Body of pancreas (tissue), 4 donors: ENCODE measurements at regions not wholly inside any gene's neighbourhood (a gene's known extent, or its start where the extent isn't known, plus 50 kb on each side); places are given as distances from the start of the nearest gene placed in this dataset.

ENCODE experiments used
- ATAC-seq: fragments of 150-250 bp; one replicate; pipeline ENCODE4 v1.9.1; 2016
- DNase-seq, 4 donors: peaks; one replicate each; pipeline ENCODE4 v3.0.0-alpha.2; 2019
- H3K27ac ChIP-seq, 4 donors: fragments of 200-600 bp; sonication (generic); 1 replicate in 3 of 4; 2 replicates in 1 of 4; pipeline versions ENCODE4 v1.5.1 to v1.6.1; 2016 to 2019; ENCODE audit warnings: mild to moderate bottlenecking in 1 of 4, mixed read lengths in 1 of 4, moderate library complexity in 1 of 4
- H3K27me3 ChIP-seq, 2 donors: fragments of 200-600 bp; sonication (generic); one replicate each; pipeline ENCODE4 v1.6.0; 2016; ENCODE audit warnings: mild to moderate bottlenecking in 1 of 2
- H3K36me3 ChIP-seq, 2 donors: fragments of 200-600 bp; sonication (generic); replicated peaks in 1 of 2; 2 replicates each; pipeline ENCODE4 v1.5.1; 2016; ENCODE audit warnings: low read depth in 2 of 2; ENCODE audit not compliant: insufficient read depth in 1 of 2
- H3K4me1 ChIP-seq: fragments of 200-600 bp; sonication (generic); one replicate; pipeline ENCODE4 v1.6.0; 2016
- H3K4me3 ChIP-seq, 2 donors: fragments of 200-600 bp; sonication (generic); 1 replicate in 1 of 2; 2 replicates in 1 of 2; pipeline ENCODE4 v1.5.1; 2016 to 2019
- H3K9me3 ChIP-seq, 3 donors: fragments of 200-600 bp; sonication (generic); 1 replicate in 2 of 3; 2 replicates in 1 of 3; pipeline ENCODE4 v1.5.1; 2016
- CTCF ChIP-seq, 7 experiments: fragments of 450-650 bp in 4 of 7; fragments of 200-600 bp in 3 of 7; sonication (generic) in 3 of 7; IDR thresholded peaks; one replicate each; pipeline ENCODE4 v1.5.1; 2016 to 2019; ENCODE audit warnings: antibody characterized with exemption in 7 of 7
- POLR2A ChIP-seq, 3 donors: fragments of 450-650 bp; IDR thresholded peaks; one replicate each; pipeline ENCODE4 v1.6.1; 2016; ENCODE audit warnings: antibody characterized with exemption in 3 of 3, mild to moderate bottlenecking in 2 of 3
- WGBS, 2 donors: methylation state at CpG; one replicate each; pipeline ENCODE4 v1.1.5; 2017; 5-methylcytosine and 5-hydroxymethylcytosine counted together
- intact Hi-C: fragments of 100-400 bp; cut with DNase I; formaldehyde crosslinking; loops from one replicate; pipeline ENCODE4 v1.15.1; 2023

- ATAC-seq, result no peak
- DNase-seq, result no peak
- WGBS, 2 donors, result 76% methylated on average over 2 of the region's 2 CpGs
- intact Hi-C loops, result no loop called here
- Histone ChIP-seq H3K4me3 (no peak overlapping the region), H3K4me1 (no peaks in the 10 kb centered on the region), H3K27me3 (no peaks in the 10 kb centered on the region), H3K27ac (no peak overlapping the region), H3K36me3 (no peaks in the 10 kb centered on the region), H3K9me3 (no peaks in the 10 kb centered on the region)
- TF ChIP-seq POLR2A (IDR thresholded peaks at IDR 0.05), result no peak
- TF ChIP-seq CTCF (IDR thresholded peaks at IDR 0.05), result no peak
These were observed 216.5 kb downstream of the C12orf50 start for GRCh38 chr12:87812681-87813080.

- 70 to 75% methylated on average over 1 of the region's 1 CpG for WGBS, 2 donors
- no peaks in the 10 kb centered on the region for H3K4me1 ChIP-seq
- DNase-seq (no peak), ATAC-seq (no peak)
- H3K27ac ChIP-seq, result no peak overlapping the region
- no peaks in the 10 kb centered on the region for H3K9me3 ChIP-seq
- H3K36me3 ChIP-seq, result no peaks in the 10 kb centered on the region
- no peaks in the 10 kb centered on the region for H3K27me3 ChIP-seq
- TF ChIP-seq CTCF (IDR thresholded peaks at IDR 0.05) (no peak), POLR2A (IDR thresholded peaks at IDR 0.05) (no peak)
- H3K4me3 ChIP-seq, result no peak overlapping the region
- intact Hi-C loops, result no loop called here
These were observed 217.2 kb downstream of the C12orf50 start for GRCh38 chr12:87812030-87812429.

- no peak overlapping the region for H3K27ac ChIP-seq
- no peak for DNase-seq
- ATAC-seq, result no peak
- no peak overlapping the region for H3K4me3 ChIP-seq
- intact Hi-C loops, result no loop called here
- H3K36me3 ChIP-seq, result no peaks in the 10 kb centered on the region
- H3K9me3 ChIP-seq, result no peaks in the 10 kb centered on the region
- no peaks in the 10 kb centered on the region for H3K27me3 ChIP-seq
- H3K4me1 ChIP-seq, result no peaks in the 10 kb centered on the region
- TF ChIP-seq CTCF (IDR thresholded peaks at IDR 0.05), result no peak
- no peak for TF ChIP-seq POLR2A (IDR thresholded peaks at IDR 0.05)
- 82 to 92% methylated on average over 2 of the region's 2 CpGs for WGBS, 2 donors
These were observed 219.3 kb downstream of the C12orf50 start for GRCh38 chr12:87809916-87810315.

- no peak for DNase-seq
- Histone ChIP-seq H3K36me3 (no peaks in the 10 kb centered on the region), H3K4me3 (no peak overlapping the region), H3K27me3 (no peaks in the 10 kb centered on the region), H3K27ac (no peak overlapping the region), H3K4me1 (peaks cover 4% of the 10 kb centered on the region), H3K9me3 (no peaks in the 10 kb centered on the region)
- ATAC-seq, result no peak
- intact Hi-C loops, result no loop called here
- no peak for TF ChIP-seq CTCF (IDR thresholded peaks at IDR 0.05)
- TF ChIP-seq POLR2A (IDR thresholded peaks at IDR 0.05), result no peak
- WGBS, 2 donors, result 35 to 43% methylated on average over 1 of the region's 1 CpG
These were observed 222.1 kb downstream of the C12orf50 start for GRCh38 chr12:87807086-87807485.

GRCh38 chr12:87806310-87806709 is 222.9 kb downstream of the C12orf50 start:
- H3K9me3 ChIP-seq, result no peaks in the 10 kb centered on the region
- no peak overlapping the region for H3K27ac ChIP-seq
- H3K4me3 ChIP-seq, result no peak overlapping the region
- TF ChIP-seq CTCF (IDR thresholded peaks at IDR 0.05) (no peak), POLR2A (IDR thresholded peaks at IDR 0.05) (no peak)
- H3K36me3 ChIP-seq, result no peaks in the 10 kb centered on the region
- peaks cover 4% of the 10 kb centered on the region for H3K4me1 ChIP-seq
- intact Hi-C loops, result no loop called here
- H3K27me3 ChIP-seq, result no peaks in the 10 kb centered on the region
- WGBS, 2 donors, result 75 to 78% methylated on average over 4 of the region's 4 CpGs
- ATAC-seq (no peak), DNase-seq (no peak)
